ENCODE measurements at regions not wholly inside any gene's neighbourhood (a gene's known extent, or its start where the extent isn't known, plus 50 kb on each side); places are given as distances from the start of the nearest gene placed in this dataset.

DNA sequence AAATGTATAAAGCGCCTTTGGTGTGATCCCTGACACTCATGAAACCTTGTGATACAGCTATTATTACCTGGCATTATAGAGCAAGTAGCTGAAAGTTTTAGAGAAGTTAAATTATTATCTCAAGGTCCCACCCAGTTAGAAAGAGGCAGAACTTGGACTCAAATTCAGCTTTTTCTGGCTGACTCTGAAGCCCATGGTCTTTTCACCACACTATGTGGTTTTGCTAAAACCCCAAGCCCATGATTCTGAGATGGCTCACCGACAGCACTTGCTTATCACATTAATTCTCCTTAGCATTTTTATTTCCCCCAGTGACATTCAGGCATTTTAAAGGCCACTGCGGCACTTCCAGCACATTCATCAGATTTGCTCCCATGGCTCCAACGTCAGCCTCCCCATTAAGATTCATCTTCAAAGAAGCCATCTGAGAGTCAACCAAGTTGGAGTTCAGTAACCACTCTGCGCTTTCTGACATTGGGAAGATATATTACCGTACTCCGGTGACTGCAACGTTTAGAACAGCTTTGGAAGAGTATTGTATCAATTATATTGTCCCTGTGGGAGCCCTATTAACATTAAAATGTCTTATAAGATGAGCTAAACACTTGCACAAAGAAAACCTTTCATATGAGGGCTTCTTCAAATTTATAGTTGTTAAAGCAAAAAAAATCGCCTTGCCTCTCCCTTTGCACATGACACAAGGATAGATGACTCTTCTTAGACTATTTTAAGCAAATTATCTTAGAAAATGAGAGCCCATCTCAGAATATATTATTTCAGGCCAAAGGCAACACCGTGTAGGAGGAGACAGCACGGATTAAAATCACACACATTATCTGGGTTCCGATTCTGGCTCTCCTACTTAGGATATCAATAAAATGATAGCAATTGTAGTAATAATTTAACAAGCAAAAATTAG, 638.1 kb downstream of the ACTL7B start:
- TF ChIP-seq, protein P1, sequence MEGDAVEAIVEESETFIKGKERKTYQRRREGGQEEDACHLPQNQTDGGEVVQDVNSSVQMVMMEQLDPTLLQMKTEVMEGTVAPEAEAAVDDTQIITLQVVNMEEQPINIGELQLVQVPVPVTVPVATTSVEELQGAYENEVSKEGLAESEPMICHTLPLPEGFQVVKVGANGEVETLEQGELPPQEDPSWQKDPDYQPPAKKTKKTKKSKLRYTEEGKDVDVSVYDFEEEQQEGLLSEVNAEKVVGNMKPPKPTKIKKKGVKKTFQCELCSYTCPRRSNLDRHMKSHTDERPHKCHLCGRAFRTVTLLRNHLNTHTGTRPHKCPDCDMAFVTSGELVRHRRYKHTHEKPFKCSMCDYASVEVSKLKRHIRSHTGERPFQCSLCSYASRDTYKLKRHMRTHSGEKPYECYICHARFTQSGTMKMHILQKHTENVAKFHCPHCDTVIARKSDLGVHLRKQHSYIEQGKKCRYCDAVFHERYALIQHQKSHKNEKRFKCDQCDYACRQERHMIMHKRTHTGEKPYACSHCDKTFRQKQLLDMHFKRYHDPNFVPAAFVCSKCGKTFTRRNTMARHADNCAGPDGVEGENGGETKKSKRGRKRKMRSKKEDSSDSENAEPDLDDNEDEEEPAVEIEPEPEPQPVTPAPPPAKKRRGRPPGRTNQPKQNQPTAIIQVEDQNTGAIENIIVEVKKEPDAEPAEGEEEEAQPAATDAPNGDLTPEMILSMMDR (conservative IDR thresholded peaks at IDR 0.05; ENCODE audit: low read depth, low read length), result no peak
- no peak overlapping the region for H3K27ac ChIP-seq
- no peak overlapping the region for H3K9ac ChIP-seq
- H3K4me1 ChIP-seq (ENCODE audit: low read depth, poor library complexity, severe bottlenecking), result no peaks in the 10 kb centered on the region
- no peak overlapping the region for H3K4me2 ChIP-seq
- H2AFZ ChIP-seq (ENCODE audit: low read depth), result no peak overlapping the region
- H3K36me3 ChIP-seq (ENCODE audit: insufficient read depth), result no peaks in the 10 kb centered on the region
- H3K4me3 ChIP-seq (IDR thresholded peaks at IDR 0.05; ENCODE audit: insufficient read depth, low read depth, low read length), result no peak overlapping the region
- H3K79me2 ChIP-seq (ENCODE audit: insufficient read depth, low read depth), result no peaks in the 10 kb centered on the region
- no peaks in the 10 kb centered on the region for H3K27me3 ChIP-seq (ENCODE audit: insufficient read depth, low read depth)
- no peaks in the 10 kb centered on the region for H4K20me1 ChIP-seq (ENCODE audit: insufficient read depth)

DNA sequence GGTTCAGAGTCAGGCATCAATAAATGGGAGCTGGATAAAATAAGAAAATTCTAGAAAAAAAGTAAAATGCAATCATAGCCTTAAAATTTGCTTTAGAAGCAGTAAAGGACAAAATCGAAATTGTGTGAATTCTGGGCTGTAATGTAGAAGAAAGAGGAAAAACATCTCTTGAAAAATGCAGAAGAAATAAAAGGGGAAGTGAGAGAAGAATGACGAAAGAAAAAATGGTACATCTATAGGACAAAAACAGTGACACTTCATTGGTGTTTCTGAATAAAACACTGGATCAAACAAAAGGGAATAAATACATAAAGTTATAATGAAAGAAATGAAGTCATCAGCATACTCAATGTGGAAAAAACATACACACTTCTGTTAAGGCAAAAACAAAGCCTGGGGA, 642.3 kb downstream of the ACTL7B start:
- TF ChIP-seq, protein P1 (conservative IDR thresholded peaks at IDR 0.05; ENCODE audit: low read depth, low read length), result no peak
- H3K79me2 ChIP-seq (ENCODE audit: insufficient read depth, low read depth), result no peaks in the 10 kb centered on the region
- H3K27ac ChIP-seq, result no peak overlapping the region
- H3K4me1 ChIP-seq (ENCODE audit: low read depth, poor library complexity, severe bottlenecking), result no peaks in the 10 kb centered on the region
- H3K4me3 ChIP-seq (IDR thresholded peaks at IDR 0.05; ENCODE audit: insufficient read depth, low read depth, low read length), result no peak overlapping the region
- no peaks in the 10 kb centered on the region for H3K27me3 ChIP-seq (ENCODE audit: insufficient read depth, low read depth)
- H3K36me3 ChIP-seq (ENCODE audit: insufficient read depth), result no peaks in the 10 kb centered on the region
- no peaks in the 10 kb centered on the region for H4K20me1 ChIP-seq (ENCODE audit: insufficient read depth)
- H3K9ac ChIP-seq, result no peak overlapping the region
- no peak overlapping the region for H3K4me2 ChIP-seq
- no peak overlapping the region for H2AFZ ChIP-seq (ENCODE audit: low read depth)

DNA sequence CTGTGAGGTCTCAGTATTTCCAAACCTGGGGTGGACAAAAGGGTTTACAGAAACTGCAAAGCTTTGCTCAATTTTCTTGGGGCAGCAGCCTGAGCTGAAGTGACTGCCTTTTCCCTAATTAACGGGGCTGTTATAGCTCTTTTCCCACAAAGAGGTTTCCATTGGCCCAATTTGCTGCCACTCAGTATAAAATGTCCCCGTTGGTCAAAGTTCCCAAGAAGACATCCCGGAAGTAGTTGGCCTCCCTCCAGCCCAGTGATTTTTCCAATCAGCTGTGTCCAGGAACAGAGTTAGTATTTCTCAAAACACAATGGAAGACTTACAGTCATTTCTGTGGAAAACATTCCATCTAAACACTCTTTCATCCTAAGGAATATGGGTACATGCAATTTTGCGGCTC, 643.6 kb downstream of the ACTL7B start:
- TF ChIP-seq, protein P1 (conservative IDR thresholded peaks at IDR 0.05; ENCODE audit: low read depth, low read length), result no peak

DNA sequence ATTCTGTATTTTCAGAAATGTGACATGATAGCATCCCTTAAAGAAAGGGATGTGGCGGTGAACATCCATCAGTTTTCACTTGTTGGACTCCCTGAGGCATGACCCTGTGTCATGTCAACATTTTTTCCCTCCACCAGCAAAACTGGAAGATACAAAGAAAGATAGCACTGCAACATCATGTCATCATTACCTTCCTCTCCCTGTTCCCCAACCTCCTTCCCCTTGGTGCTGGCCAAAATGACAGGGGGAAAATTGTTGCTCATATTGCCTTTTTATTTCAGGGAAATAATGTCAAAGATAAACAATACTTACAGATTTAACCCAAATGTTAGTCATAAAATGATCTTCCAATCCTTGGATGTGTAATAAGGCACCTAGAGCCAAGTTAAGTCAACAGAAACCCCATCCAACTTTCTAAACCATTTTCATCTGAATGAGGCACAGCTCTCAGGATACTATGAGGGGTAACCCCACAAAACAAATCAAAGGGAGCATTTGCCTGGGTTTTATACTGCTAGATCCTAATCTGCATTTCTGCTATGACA, 644.3 kb downstream of the ACTL7B start:
- Histone ChIP-seq H3K27me3 (ENCODE audit: insufficient read depth, low read depth) (no peaks in the 10 kb centered on the region), H3K27ac (no peak overlapping the region), H3K4me2 (no peak overlapping the region), H3K36me3 (ENCODE audit: insufficient read depth) (no peaks in the 10 kb centered on the region), H2AFZ (ENCODE audit: low read depth) (no peak overlapping the region), H3K9ac (no peak overlapping the region), H3K79me2 (ENCODE audit: insufficient read depth, low read depth) (no peaks in the 10 kb centered on the region), H3K4me1 (ENCODE audit: low read depth, poor library complexity, severe bottlenecking) (no peaks in the 10 kb centered on the region), H4K20me1 (ENCODE audit: insufficient read depth) (no peaks in the 10 kb centered on the region), H3K4me3 (IDR thresholded peaks at IDR 0.05; ENCODE audit: insufficient read depth, low read depth, low read length) (no peak overlapping the region)
- TF ChIP-seq, protein P1 (conservative IDR thresholded peaks at IDR 0.05; ENCODE audit: low read depth, low read length), result no peak

More for the DNA sequence above, 643.6 kb downstream of the ACTL7B start:
- Histone ChIP-seq H4K20me1 (ENCODE audit: insufficient read depth) (no peaks in the 10 kb centered on the region), H3K27me3 (ENCODE audit: insufficient read depth, low read depth) (no peaks in the 10 kb centered on the region), H3K36me3 (ENCODE audit: insufficient read depth) (no peaks in the 10 kb centered on the region), H3K4me2 (no peak overlapping the region), H3K27ac (no peak overlapping the region), H3K79me2 (ENCODE audit: insufficient read depth, low read depth) (no peaks in the 10 kb centered on the region), H3K4me3 (IDR thresholded peaks at IDR 0.05; ENCODE audit: insufficient read depth, low read depth, low read length) (no peak overlapping the region), H3K4me1 (ENCODE audit: low read depth, poor library complexity, severe bottlenecking) (no peaks in the 10 kb centered on the region), H3K9ac (no peak overlapping the region), H2AFZ (ENCODE audit: low read depth) (no peak overlapping the region)

All from KMS-11 (cell line).